K562 (cell line): ENCODE measurements at regions not wholly inside any gene's neighbourhood (a gene's known extent, or its start where the extent isn't known, plus 50 kb on each side); places are given as distances from the start of the nearest gene placed in this dataset.

Experiments used
- CBFB ChIP-seq: sonication (generic); formaldehyde crosslinking; IDR thresholded peaks from 2 replicates; pipeline ENCODE4 v1.4.0; 2020; ENCODE audit warnings: mild to moderate bottlenecking, missing genetic modification reagents
- JUND ChIP-seq, 2 experiments: IDR thresholded peaks; 2 replicates in 1 of 2; 3 replicates in 1 of 2; pipeline ENCODE4 v1.6.1; 2011; ENCODE audit warnings: borderline replicate concordance in 2 of 2, low read depth in 2 of 2, low read length in 2 of 2, improper control_type of control experiment in 1 of 2, missing biosample characterization in 1 of 2, missing genetic modification characterization in 1 of 2, missing genetic modification reagents in 1 of 2
- POLR2A ChIP-seq: fragments of 450-650 bp; conservative IDR thresholded peaks from 2 replicates; pipeline ENCODE4 v1.6.1; 2016
- POLR3A ChIP-seq: IDR thresholded peaks from 2 replicates; pipeline ENCODE4 v1.6.1; 2011; ENCODE audit warnings: borderline replicate concordance, mild to moderate bottlenecking, moderate library complexity; ENCODE audit not compliant: insufficient read length, insufficient read depth; ENCODE audit errors: extremely low read depth
- SMAD1 ChIP-seq: fragments of 150-350 bp; IDR thresholded peaks from 2 replicates; pipeline ENCODE4 v1.6.1; 2014; ENCODE audit warnings: low read length, low read depth; ENCODE audit not compliant: partially characterized antibody
- ZNF311 ChIP-seq: fragments of 250-450 bp; sonication (Bioruptor Pico); IDR thresholded peaks from 2 replicates; pipeline ENCODE4 v1.4.0; 2020; ENCODE audit warnings: mild to moderate bottlenecking, moderate library complexity
- ZNF586 ChIP-seq: fragments of 450-650 bp; formaldehyde crosslinking; conservative IDR thresholded peaks from 2 replicates; pipeline ENCODE4 v1.4.0; 2020; ENCODE audit warnings: mild to moderate bottlenecking, moderate library complexity
- TF ChIP-seq, protein P1 (sequence below): fragments of 250-450 bp; sonication (Bioruptor Pico); IDR thresholded peaks from 2 replicates; pipeline ENCODE4 v1.5.0; 2020; ENCODE audit warnings: mild to moderate bottlenecking
- TF ChIP-seq, protein P2 (sequence below): sonication (generic); formaldehyde crosslinking; IDR thresholded peaks from 2 replicates; pipeline ENCODE4 v1.8.1; 2023; ENCODE audit warnings: mild to moderate bottlenecking, missing genetic modification reagents
- TF ChIP-seq, protein P3 (sequence below), 3 experiments: IDR thresholded peaks in 2 of 3; conservative IDR thresholded peaks in 1 of 3; 2 replicates each; pipeline ENCODE4 v1.5.1; 2011 to 2012; ENCODE audit warnings: low read length in 3 of 3, mild to moderate bottlenecking in 3 of 3, control low read depth in 2 of 3, improper control_type of control experiment in 1 of 3, inconsistent platforms in 1 of 3, low read depth in 1 of 3, mixed read lengths in 1 of 3, moderate library complexity in 1 of 3; ENCODE audit not compliant: insufficient read depth in 2 of 3
- TF ChIP-seq, protein P4 (sequence below): fragments of 450-650 bp; formaldehyde crosslinking; IDR thresholded peaks from 2 replicates; pipeline ENCODE4 v1.4.0; 2022; ENCODE audit warnings: missing genetic modification characterization

DNA sequence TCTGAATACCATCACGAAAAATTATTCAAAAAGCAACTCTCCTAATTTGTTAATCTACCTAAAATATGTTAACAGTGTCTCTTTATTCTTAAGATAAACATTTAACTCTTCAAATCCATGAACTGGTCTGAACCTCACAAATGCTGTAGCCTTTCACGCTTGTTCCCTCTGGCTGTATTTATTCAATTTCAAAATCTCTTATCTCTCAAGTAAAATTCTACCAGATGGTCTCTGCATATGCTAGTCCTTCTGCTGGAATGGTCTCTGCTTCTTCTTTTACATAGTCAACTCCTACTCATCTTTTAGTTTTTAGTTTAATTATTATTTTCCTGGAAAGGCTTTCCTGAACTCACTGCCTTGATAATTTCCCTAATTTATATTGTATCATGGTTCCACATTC lies 232.9 kb upstream of the PCDH20 start:
- TF ChIP-seq JUND (IDR thresholded peaks at IDR 0.05; ENCODE audit: borderline replicate concordance, low read depth, low read length) (no peak), JUND (tag; IDR thresholded peaks at IDR 0.05; ENCODE audit: borderline replicate concordance, low read depth, low read length) (no peak), SMAD1 (no peak), ZNF311 (CRISPR knock-in tag) (no peak), ZNF586 (no peak), POLR2A (no peak), POLR3A (no peak), CBFB (no peak)
- TF ChIP-seq, protein P1, sequence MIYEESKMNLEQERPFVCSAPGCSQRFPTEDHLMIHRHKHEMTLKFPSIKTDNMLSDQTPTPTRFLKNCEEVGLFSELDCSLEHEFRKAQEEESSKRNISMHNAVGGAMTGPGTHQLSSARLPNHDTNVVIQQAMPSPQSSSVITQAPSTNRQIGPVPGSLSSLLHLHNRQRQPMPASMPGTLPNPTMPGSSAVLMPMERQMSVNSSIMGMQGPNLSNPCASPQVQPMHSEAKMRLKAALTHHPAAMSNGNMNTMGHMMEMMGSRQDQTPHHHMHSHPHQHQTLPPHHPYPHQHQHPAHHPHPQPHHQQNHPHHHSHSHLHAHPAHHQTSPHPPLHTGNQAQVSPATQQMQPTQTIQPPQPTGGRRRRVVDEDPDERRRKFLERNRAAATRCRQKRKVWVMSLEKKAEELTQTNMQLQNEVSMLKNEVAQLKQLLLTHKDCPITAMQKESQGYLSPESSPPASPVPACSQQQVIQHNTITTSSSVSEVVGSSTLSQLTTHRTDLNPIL = no peak
- TF ChIP-seq, protein P2, sequence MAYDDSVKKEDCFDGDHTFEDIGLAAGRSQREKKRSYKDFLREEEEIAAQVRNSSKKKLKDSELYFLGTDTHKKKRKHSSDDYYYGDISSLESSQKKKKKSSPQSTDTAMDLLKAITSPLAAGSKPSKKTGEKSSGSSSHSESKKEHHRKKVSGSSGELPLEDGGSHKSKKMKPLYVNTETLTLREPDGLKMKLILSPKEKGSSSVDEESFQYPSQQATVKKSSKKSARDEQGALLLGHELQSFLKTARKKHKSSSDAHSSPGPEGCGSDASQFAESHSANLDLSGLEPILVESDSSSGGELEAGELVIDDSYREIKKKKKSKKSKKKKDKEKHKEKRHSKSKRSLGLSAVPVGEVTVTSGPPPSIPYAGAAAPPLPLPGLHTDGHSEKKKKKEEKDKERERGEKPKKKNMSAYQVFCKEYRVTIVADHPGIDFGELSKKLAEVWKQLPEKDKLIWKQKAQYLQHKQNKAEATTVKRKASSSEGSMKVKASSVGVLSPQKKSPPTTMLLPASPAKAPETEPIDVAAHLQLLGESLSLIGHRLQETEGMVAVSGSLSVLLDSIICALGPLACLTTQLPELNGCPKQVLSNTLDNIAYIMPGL (CRISPR knock-in tag) = no peak
- TF ChIP-seq, protein P3, sequence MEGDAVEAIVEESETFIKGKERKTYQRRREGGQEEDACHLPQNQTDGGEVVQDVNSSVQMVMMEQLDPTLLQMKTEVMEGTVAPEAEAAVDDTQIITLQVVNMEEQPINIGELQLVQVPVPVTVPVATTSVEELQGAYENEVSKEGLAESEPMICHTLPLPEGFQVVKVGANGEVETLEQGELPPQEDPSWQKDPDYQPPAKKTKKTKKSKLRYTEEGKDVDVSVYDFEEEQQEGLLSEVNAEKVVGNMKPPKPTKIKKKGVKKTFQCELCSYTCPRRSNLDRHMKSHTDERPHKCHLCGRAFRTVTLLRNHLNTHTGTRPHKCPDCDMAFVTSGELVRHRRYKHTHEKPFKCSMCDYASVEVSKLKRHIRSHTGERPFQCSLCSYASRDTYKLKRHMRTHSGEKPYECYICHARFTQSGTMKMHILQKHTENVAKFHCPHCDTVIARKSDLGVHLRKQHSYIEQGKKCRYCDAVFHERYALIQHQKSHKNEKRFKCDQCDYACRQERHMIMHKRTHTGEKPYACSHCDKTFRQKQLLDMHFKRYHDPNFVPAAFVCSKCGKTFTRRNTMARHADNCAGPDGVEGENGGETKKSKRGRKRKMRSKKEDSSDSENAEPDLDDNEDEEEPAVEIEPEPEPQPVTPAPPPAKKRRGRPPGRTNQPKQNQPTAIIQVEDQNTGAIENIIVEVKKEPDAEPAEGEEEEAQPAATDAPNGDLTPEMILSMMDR (IDR thresholded peaks at IDR 0.05 in 2 of 3, conservative IDR thresholded peaks at IDR 0.05 in 1 of 3; ENCODE audit: insufficient read depth in 2 of 3, low read depth in 1 of 3, low read length in 3 of 3) = no peak
- TF ChIP-seq, protein P4, sequence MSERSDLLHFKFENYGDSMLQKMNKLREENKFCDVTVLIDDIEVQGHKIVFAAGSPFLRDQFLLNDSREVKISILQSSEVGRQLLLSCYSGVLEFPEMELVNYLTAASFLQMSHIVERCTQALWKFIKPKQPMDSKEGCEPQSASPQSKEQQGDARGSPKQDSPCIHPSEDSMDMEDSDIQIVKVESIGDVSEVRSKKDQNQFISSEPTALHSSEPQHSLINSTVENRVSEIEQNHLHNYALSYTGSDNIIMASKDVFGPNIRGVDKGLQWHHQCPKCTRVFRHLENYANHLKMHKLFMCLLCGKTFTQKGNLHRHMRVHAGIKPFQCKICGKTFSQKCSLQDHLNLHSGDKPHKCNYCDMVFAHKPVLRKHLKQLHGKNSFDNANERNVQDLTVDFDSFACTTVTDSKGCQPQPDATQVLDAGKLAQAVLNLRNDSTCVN (CRISPR knock-in tag) = no peak
